ENCODE measurements at regions not wholly inside any gene's neighbourhood (a gene's known extent, or its start where the extent isn't known, plus 50 kb on each side); places are given as distances from the start of the nearest gene placed in this dataset.

GRCh38 chr17:70804161-70804560 is 634.8 kb downstream of the KCNJ2 start:
- H3K9me3 Mint-ChIP-seq (ENCODE audit: insufficient read depth): peaks cover 3% of the 10 kb centered on the region
- intact Hi-C loops (cut with micrococcal nuclease): no loop called here
- POLR2A ChIA-PET: no interaction called here
- Histone ChIP-seq H3K9ac (ENCODE audit: low read length) (no peak overlapping the region), H3K79me2 (ENCODE audit: control insufficient read depth, insufficient read depth, low read length) (no peaks in the 10 kb centered on the region), H4K20me1 (ENCODE audit: control insufficient read depth, insufficient read depth, low read length, poor library complexity, severe bottlenecking) (no peaks in the 10 kb centered on the region), H3K4me3 (ENCODE audit: control extremely low read depth in 1 of 5, extremely low read depth in 1 of 5, insufficient read depth in 1 of 5, low read depth in 2 of 5, low read length in 4 of 5) (no peak overlapping the region), H2AFZ (ENCODE audit: insufficient read depth, low read depth, low read length, poor library complexity, severe bottlenecking) (no peak overlapping the region), H3K9me3 (ENCODE audit: control extremely low read depth in 1 of 3, control insufficient read depth in 2 of 3, insufficient read depth in 1 of 3, low read length in 2 of 3) (no peaks in the 10 kb centered on the region), H3K36me3 (replicated peaks in 1 of 2; ENCODE audit: control extremely low read depth in 1 of 2, control insufficient read depth in 1 of 2, extremely low read depth in 1 of 2, insufficient read depth in 2 of 2, low read length in 1 of 2) (no peaks in the 10 kb centered on the region), H3K27ac (ENCODE audit: low read length in 2 of 2) (no peak overlapping the region), H3K4me1 (ENCODE audit: control insufficient read depth in 2 of 2, insufficient read depth in 2 of 2, low read length in 2 of 2) (no peaks in the 10 kb centered on the region), H3K4me2 (replicated peaks; ENCODE audit: low read depth, low read length, poor library complexity, severe bottlenecking) (no peak overlapping the region), H3K27me3 (replicated peaks in 1 of 4; ENCODE audit: control extremely low read depth in 1 of 4, control insufficient read depth in 3 of 4, insufficient read depth in 4 of 4, low read length in 3 of 4) (no peaks in the 10 kb centered on the region)
- TF ChIP-seq, protein P1, sequence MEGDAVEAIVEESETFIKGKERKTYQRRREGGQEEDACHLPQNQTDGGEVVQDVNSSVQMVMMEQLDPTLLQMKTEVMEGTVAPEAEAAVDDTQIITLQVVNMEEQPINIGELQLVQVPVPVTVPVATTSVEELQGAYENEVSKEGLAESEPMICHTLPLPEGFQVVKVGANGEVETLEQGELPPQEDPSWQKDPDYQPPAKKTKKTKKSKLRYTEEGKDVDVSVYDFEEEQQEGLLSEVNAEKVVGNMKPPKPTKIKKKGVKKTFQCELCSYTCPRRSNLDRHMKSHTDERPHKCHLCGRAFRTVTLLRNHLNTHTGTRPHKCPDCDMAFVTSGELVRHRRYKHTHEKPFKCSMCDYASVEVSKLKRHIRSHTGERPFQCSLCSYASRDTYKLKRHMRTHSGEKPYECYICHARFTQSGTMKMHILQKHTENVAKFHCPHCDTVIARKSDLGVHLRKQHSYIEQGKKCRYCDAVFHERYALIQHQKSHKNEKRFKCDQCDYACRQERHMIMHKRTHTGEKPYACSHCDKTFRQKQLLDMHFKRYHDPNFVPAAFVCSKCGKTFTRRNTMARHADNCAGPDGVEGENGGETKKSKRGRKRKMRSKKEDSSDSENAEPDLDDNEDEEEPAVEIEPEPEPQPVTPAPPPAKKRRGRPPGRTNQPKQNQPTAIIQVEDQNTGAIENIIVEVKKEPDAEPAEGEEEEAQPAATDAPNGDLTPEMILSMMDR (IDR thresholded peaks at IDR 0.05): no peak
- TF ChIP-seq EZH2 (IDR thresholded peaks at IDR 0.05; ENCODE audit: borderline replicate concordance, insufficient read depth, low read depth, low read length, poor library complexity, severe bottlenecking): no peak
- no peak overlapping the region for H3K27ac Mint-ChIP-seq
- H3K4me1 Mint-ChIP-seq: no peaks in the 10 kb centered on the region
- CTCF ChIA-PET: no interaction called here
- ATAC-seq (ENCODE audit: low read depth): no peak
- no peak for DNase-seq
- H3K27me3 Mint-ChIP-seq: no peaks in the 10 kb centered on the region
- H3K4me3 Mint-ChIP-seq: no peak overlapping the region

DNA sequence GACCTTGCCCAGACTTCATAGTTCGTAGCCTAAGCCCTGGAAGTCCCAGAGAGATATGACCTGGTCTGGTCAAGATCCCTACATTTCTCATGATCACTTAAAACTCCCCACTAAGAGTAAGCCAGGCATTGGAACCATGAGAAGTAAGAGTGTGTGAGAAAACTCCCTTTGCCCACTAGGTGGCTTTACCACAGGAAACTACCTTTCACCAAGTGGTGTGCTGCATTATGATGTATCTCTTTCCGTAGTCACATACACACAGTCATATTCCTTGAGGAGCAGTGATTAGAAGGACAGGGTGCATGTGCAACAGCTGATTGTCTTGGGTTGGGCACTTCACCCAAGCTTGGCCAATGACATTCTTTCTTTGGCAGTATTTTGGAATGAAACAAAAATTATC is 639.3 kb downstream of the KCNJ2 start:
- intact Hi-C loops (cut with micrococcal nuclease): no loop called here
- Mint-ChIP-seq H3K27ac (no peak overlapping the region), H3K4me1 (no peaks in the 10 kb centered on the region), H3K4me3 (no peak overlapping the region), H3K27me3 (no peaks in the 10 kb centered on the region), H3K9me3 (ENCODE audit: insufficient read depth) (peaks cover 4% of the 10 kb centered on the region)
- ChIA-PET POLR2A (no interaction called here), CTCF (no interaction called here)
- TF ChIP-seq, protein P1 (IDR thresholded peaks at IDR 0.05): no peak
- no peak for TF ChIP-seq EZH2 (IDR thresholded peaks at IDR 0.05; ENCODE audit: borderline replicate concordance, insufficient read depth, low read depth, low read length, poor library complexity, severe bottlenecking)
- H3K9ac ChIP-seq (ENCODE audit: low read length): no peak overlapping the region
- no peak for DNase-seq
- H3K27ac ChIP-seq (ENCODE audit: low read length in 2 of 2): no peak overlapping the region
- H3K4me2 ChIP-seq (replicated peaks; ENCODE audit: low read depth, low read length, poor library complexity, severe bottlenecking): no peak overlapping the region
- no peaks in the 10 kb centered on the region for H3K79me2 ChIP-seq (ENCODE audit: control insufficient read depth, insufficient read depth, low read length)
- H3K4me3 ChIP-seq (ENCODE audit: control extremely low read depth in 1 of 5, extremely low read depth in 1 of 5, insufficient read depth in 1 of 5, low read depth in 2 of 5, low read length in 4 of 5): no peak overlapping the region
- ATAC-seq (ENCODE audit: low read depth): no peak
- H3K27me3 ChIP-seq (replicated peaks in 1 of 4; ENCODE audit: control extremely low read depth in 1 of 4, control insufficient read depth in 3 of 4, insufficient read depth in 4 of 4, low read length in 3 of 4): no peaks in the 10 kb centered on the region
- H3K4me1 ChIP-seq (ENCODE audit: control insufficient read depth in 2 of 2, insufficient read depth in 2 of 2, low read length in 2 of 2): no peaks in the 10 kb centered on the region
- H3K9me3 ChIP-seq (ENCODE audit: control extremely low read depth in 1 of 3, control insufficient read depth in 2 of 3, insufficient read depth in 1 of 3, low read length in 2 of 3): no peaks in the 10 kb centered on the region
- H2AFZ ChIP-seq (ENCODE audit: insufficient read depth, low read depth, low read length, poor library complexity, severe bottlenecking): no peak overlapping the region
- WGBS (ENCODE audit: insufficient coverage): no CpG with 5 or more reads among the region's 2 CpGs
- H3K36me3 ChIP-seq (replicated peaks in 1 of 2; ENCODE audit: control extremely low read depth in 1 of 2, control insufficient read depth in 1 of 2, extremely low read depth in 1 of 2, insufficient read depth in 2 of 2, low read length in 1 of 2): no peaks in the 10 kb centered on the region
- H4K20me1 ChIP-seq (ENCODE audit: control insufficient read depth, insufficient read depth, low read length, poor library complexity, severe bottlenecking): no peaks in the 10 kb centered on the region

Data from B cell (primary cell).